NCI-H146 (cell line): ENCODE measurements at regions not wholly inside any gene's neighbourhood (a gene's known extent, or its start where the extent isn't known, plus 50 kb on each side); places are given as distances from the start of the nearest gene placed in this dataset.

Experiments used
- DNase-seq: peaks from one replicate; lab custom pipeline; 2025; lab: John Stamatoyannopoulos, UW

DNA sequence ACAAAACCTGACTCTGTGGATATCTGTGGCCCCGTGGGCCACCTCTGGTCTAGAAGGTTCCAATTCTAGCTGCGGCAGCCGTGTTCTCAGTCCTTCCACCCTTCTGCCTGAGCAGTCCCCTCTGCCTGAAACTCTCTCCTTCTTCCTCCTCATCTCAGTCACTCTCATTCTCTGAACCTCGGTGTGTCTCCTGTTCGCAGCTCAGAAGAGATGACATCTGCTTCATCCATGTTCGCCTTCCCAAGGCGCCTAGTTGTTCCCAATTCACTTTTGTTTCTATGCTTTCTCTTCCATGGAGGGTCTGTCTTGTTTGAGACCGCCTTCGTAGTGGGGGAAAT lies 95.5 kb downstream of the CEBPB start:
- DNase-seq: no peak

DNA sequence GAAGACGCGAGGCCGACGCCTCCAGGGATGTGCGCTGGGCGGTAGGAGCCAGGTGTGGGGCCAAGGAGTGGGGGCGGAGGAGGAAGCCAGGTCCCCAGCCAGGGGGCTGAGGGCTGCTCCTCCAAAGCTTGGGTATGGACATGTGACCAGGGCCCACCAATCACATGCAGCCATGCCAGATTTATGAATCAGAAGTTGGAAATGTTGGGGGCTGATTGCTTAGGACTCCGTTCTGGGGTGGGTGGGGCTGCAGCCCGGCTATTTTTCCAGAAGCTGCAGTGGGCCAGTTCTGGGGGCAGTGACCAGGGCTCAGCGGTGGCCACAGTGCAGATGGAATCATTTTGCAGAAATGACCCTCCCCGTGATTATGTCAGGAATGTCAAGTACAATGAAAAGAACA lies 96.0 kb downstream of the CEBPB start:
- DNase-seq: no peak

DNA sequence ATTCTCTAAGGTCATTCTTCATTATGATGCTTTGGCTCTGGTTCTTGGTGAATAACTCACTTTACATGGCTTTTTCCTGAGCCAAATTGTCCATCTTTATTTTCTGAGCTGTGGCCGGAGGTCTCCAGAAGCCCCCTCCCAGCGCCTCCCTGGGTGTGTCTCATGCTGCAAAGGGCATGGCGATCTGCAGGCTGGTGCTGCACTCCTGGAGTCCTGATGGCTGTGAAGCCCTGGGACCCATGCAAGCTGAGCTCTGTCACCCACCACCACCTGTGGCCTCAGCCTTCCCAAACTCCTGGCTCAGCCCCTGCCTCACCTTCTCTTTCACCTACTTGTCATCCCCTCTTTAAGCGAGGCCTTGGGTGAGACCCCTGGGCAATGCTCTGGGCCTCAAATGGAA lies 96.9 kb downstream of the CEBPB start:
- no peak for DNase-seq

DNA sequence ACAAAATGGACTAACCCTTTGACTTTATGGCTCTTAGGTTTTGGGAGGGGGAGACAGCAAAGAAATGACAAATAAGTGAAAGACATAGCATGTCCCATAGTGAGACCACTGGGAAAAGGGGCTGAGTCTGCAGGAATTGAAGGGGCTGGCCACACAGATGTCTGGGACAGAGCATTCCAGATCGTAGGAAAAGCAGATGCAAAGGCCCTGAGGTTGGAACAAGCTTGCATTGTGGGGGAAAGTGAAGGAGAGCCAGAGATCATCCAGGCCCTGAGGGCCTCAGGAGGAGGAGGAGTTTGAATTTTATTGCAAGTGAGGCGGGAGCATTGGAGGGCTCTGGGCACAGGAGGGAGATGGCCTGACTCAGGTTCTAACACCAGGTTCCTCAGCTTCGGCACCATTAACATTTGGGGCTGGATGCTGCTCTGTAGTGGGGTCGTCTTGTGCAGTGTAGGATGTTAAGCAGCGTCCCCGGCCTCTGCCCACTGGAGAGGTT lies 97.5 kb downstream of the CEBPB start:
- no peak for DNase-seq

GRCh38 chr20:50289581-50289980 lies 99.0 kb downstream of the CEBPB start:
- DNase-seq: no peak

- no peak for DNase-seq
Measured at GRCh38 chr20:50290112-50290511, 99.5 kb downstream of the CEBPB start.

GRCh38 chr20:50290808-50291207 lies 100.2 kb downstream of the CEBPB start:
- no peak for DNase-seq

- no peak for DNase-seq
Measured at GRCh38 chr20:50291254-50292078, 100.8 kb downstream of the CEBPB start.

GRCh38 chr20:50292079-50292590 lies 101.5 kb downstream of the CEBPB start:
- DNase-seq: no peak

- DNase-seq: no peak
Measured at GRCh38 chr20:50292591-50293283, 102.1 kb downstream of the CEBPB start.

- DNase-seq: no peak
Measured at GRCh38 chr20:50293284-50294139, 102.9 kb downstream of the CEBPB start.

GRCh38 chr20:50294164-50295088 lies 103.8 kb downstream of the CEBPB start:
- DNase-seq: no peak

- no peak for DNase-seq
Measured at GRCh38 chr20:50295345-50295744, 104.7 kb downstream of the CEBPB start.

DNA sequence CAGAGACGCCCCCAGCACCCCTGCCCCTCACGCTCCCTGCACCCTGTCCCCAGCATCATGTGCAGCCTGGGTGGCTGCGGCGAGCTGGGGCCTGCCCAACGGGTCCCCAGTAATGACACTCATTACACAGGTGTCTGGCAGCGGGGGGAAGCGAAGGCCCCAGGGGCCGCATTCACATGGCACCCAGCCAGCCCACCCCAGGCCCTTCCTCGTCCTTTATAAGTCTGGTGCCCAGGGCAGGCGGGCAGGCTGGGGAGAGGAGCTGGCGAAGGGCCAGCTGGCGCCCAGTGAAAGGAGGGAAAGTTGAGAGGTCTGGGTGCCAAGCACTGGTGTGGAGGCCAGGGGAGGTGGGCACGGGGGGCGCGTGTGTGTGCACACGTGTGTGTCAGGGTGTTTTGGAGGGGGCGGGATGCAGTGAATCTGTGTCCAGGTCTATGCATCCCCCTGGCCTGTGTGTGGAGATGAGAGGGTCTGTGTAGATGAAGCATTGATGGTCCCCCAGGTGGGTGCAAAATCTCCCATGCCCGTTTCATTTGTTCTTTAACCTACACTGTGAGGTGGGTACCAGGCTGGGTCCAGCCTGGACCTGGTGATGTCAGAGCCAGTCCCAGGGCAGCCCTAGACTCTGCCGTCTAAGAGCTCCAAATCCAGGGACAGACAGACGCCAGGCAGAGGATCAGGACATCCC lies 105.3 kb downstream of the CEBPB start:
- DNase-seq: peak; percentile 53

- DNase-seq: no peak
Measured at GRCh38 chr20:50296450-50297375, 106.1 kb downstream of the CEBPB start.

DNA sequence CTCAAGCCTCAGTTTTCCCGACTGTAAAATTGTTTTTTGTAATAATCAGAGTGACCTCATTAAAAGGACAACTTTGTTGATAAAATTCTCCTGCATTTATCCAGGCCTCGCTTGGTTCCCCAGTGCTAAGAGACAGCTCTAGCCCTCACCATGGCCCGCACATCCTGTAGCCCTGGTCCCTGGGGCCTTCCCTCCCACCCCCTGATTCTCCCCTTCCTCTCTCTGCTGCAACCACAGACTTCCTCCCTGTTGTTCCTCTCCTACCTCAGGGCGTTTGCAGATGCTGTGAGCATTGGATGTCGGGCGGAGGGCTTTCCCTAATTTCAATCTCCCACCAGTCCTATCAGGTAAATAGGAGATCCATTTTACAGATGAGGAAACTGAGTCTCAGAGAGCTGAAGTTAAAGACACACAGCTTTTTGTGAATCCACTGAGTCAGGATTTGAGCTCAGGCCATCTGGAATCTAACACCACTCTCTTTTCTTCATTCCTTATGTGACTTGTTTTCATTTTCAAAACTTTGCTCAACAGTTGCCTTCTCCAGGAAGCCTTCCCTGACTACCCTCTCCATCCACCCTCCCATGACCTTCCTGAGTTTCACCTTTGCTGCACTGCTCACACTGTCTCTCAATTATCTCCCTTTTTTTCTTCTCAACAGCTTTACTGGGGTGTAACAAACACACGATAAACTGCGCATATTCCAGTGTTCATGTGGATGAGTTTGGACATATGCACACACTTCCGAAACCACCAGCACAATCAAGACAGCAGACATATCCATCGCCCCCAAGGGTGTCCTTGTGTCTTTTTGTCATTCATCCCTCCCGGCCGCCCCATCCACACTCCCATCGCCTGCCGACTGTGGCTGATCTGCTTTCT lies 107.1 kb downstream of the CEBPB start:
- DNase-seq: no peak

- DNase-seq: no peak
Measured at GRCh38 chr20:50298554-50299324, 108.1 kb downstream of the CEBPB start.

- no peak for DNase-seq
Measured at GRCh38 chr20:50299325-50299629, 108.6 kb downstream of the CEBPB start.
